ENCODE measurements at regions not wholly inside any gene's neighbourhood (a gene's known extent, or its start where the extent isn't known, plus 50 kb on each side); places are given as distances from the start of the nearest gene placed in this dataset.

DNA sequence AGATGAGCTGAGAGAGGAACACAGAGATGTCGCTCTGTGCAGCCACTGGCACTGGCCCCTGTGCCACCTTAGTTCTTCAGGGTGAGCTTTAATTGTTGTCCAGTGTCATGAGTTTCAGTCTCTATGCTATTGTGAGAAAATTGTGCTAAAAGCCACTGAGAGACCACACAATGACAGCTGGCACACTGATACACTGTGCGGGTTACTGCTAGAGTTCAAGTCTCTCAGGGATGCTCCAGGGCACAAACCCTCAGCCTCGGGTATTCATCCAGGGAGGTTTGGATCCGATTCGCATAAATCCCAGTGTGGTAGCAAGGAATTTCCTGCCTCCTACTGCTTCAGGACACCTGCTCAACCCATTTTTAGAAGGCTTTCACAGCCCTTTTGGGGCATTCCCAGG, 68.1 kb upstream of the EDNRB start:
- TF ChIP-seq, protein P1, sequence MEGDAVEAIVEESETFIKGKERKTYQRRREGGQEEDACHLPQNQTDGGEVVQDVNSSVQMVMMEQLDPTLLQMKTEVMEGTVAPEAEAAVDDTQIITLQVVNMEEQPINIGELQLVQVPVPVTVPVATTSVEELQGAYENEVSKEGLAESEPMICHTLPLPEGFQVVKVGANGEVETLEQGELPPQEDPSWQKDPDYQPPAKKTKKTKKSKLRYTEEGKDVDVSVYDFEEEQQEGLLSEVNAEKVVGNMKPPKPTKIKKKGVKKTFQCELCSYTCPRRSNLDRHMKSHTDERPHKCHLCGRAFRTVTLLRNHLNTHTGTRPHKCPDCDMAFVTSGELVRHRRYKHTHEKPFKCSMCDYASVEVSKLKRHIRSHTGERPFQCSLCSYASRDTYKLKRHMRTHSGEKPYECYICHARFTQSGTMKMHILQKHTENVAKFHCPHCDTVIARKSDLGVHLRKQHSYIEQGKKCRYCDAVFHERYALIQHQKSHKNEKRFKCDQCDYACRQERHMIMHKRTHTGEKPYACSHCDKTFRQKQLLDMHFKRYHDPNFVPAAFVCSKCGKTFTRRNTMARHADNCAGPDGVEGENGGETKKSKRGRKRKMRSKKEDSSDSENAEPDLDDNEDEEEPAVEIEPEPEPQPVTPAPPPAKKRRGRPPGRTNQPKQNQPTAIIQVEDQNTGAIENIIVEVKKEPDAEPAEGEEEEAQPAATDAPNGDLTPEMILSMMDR (IDR thresholded peaks at IDR 0.05): no peak
- no peak for TF ChIP-seq POLR2A (IDR thresholded peaks at IDR 0.05)
